ENCODE measurements at regions not wholly inside any gene's neighbourhood (a gene's known extent, or its start where the extent isn't known, plus 50 kb on each side); places are given as distances from the start of the nearest gene placed in this dataset.

DNA sequence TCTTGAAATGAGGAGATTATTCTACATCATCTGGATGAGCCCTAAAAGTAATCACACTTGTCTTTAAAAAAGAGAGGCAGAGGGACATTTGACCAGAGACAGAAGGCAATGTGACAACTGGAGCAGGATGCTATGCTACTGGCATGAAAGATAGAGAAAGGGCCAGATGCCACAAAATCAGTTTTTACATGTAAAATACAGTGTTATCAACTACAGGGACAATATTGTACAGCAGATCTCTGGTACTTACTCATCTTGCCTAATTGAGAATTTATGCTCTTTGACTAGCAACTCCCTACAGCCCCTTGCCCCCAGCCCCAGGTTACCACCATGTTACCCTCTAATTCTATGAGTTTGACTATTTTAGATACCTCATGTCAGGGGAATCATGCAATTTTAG is 633.4 kb downstream of the LTN1 start:
- Histone ChIP-seq H3K36me3 (ENCODE audit: insufficient read depth) (no peaks in the 10 kb centered on the region), H3K4me2 (no peak overlapping the region), H3K79me2 (replicated peaks; ENCODE audit: insufficient read depth) (no peaks in the 10 kb centered on the region), H4K20me1 (replicated peaks; ENCODE audit: insufficient read depth) (no peaks in the 10 kb centered on the region), H2AFZ (no peak overlapping the region), H3K27ac (ENCODE audit: low read depth) (no peak overlapping the region), H3K9me2 (ENCODE audit: insufficient read depth) (peaks cover 7% of the 10 kb centered on the region; the same call in 1 of the 2 replicates), H3K4me3 (no peak overlapping the region), H3K27me3 (ENCODE audit: insufficient read depth) (no peaks in the 10 kb centered on the region), H3K4me1 (ENCODE audit: insufficient read depth) (no peaks in the 10 kb centered on the region), H3F3A (replicated peaks; ENCODE audit: low read depth) (no peaks in the 10 kb centered on the region)
- ATAC-seq (no peak), DNase-seq (ENCODE audit: low spot score) (no peak)
- Mint-ChIP-seq H3K36me3 (ENCODE audit: low read depth) (no peaks in the 10 kb centered on the region), H3K4me3 (no peak overlapping the region), H3K4me1 (no peaks in the 10 kb centered on the region), H3K27ac (no peak overlapping the region), H3K9me3 (no peaks in the 10 kb centered on the region), H3K27me3 (ENCODE audit: insufficient read depth, low read depth, poor library complexity) (no peaks in the 10 kb centered on the region)
- TF ChIP-seq NANOG (IDR thresholded peaks at IDR 0.05; ENCODE audit: borderline replicate concordance) (no peak), JUNB (IDR thresholded peaks at IDR 0.05; ENCODE audit: unreplicated experiment) (no peak), POLR2AphosphoS5 (IDR thresholded peaks at IDR 0.05; ENCODE audit: low read depth) (no peak), EZH2phosphoT487 (IDR thresholded peaks at IDR 0.05; ENCODE audit: unreplicated experiment) (no peak), EZH2 (IDR thresholded peaks at IDR 0.05; ENCODE audit: low read depth, unreplicated experiment) (no peak), ZNF114 (CRISPR knock-in tag; IDR thresholded peaks at IDR 0.05) (no peak), CTCF (conservative IDR thresholded peaks at IDR 0.05; ENCODE audit: low read depth in 2 of 2) (no peak), CREB1 (CRISPR knock-in tag; IDR thresholded peaks at IDR 0.05; ENCODE audit: low read depth) (no peak), STAT1 (IDR thresholded peaks at IDR 0.05; ENCODE audit: unreplicated experiment) (no peak), ZNF331 (CRISPR knock-in tag; IDR thresholded peaks at IDR 0.05; ENCODE audit: low read depth) (no peak)
- TF ChIP-seq, protein P1, sequence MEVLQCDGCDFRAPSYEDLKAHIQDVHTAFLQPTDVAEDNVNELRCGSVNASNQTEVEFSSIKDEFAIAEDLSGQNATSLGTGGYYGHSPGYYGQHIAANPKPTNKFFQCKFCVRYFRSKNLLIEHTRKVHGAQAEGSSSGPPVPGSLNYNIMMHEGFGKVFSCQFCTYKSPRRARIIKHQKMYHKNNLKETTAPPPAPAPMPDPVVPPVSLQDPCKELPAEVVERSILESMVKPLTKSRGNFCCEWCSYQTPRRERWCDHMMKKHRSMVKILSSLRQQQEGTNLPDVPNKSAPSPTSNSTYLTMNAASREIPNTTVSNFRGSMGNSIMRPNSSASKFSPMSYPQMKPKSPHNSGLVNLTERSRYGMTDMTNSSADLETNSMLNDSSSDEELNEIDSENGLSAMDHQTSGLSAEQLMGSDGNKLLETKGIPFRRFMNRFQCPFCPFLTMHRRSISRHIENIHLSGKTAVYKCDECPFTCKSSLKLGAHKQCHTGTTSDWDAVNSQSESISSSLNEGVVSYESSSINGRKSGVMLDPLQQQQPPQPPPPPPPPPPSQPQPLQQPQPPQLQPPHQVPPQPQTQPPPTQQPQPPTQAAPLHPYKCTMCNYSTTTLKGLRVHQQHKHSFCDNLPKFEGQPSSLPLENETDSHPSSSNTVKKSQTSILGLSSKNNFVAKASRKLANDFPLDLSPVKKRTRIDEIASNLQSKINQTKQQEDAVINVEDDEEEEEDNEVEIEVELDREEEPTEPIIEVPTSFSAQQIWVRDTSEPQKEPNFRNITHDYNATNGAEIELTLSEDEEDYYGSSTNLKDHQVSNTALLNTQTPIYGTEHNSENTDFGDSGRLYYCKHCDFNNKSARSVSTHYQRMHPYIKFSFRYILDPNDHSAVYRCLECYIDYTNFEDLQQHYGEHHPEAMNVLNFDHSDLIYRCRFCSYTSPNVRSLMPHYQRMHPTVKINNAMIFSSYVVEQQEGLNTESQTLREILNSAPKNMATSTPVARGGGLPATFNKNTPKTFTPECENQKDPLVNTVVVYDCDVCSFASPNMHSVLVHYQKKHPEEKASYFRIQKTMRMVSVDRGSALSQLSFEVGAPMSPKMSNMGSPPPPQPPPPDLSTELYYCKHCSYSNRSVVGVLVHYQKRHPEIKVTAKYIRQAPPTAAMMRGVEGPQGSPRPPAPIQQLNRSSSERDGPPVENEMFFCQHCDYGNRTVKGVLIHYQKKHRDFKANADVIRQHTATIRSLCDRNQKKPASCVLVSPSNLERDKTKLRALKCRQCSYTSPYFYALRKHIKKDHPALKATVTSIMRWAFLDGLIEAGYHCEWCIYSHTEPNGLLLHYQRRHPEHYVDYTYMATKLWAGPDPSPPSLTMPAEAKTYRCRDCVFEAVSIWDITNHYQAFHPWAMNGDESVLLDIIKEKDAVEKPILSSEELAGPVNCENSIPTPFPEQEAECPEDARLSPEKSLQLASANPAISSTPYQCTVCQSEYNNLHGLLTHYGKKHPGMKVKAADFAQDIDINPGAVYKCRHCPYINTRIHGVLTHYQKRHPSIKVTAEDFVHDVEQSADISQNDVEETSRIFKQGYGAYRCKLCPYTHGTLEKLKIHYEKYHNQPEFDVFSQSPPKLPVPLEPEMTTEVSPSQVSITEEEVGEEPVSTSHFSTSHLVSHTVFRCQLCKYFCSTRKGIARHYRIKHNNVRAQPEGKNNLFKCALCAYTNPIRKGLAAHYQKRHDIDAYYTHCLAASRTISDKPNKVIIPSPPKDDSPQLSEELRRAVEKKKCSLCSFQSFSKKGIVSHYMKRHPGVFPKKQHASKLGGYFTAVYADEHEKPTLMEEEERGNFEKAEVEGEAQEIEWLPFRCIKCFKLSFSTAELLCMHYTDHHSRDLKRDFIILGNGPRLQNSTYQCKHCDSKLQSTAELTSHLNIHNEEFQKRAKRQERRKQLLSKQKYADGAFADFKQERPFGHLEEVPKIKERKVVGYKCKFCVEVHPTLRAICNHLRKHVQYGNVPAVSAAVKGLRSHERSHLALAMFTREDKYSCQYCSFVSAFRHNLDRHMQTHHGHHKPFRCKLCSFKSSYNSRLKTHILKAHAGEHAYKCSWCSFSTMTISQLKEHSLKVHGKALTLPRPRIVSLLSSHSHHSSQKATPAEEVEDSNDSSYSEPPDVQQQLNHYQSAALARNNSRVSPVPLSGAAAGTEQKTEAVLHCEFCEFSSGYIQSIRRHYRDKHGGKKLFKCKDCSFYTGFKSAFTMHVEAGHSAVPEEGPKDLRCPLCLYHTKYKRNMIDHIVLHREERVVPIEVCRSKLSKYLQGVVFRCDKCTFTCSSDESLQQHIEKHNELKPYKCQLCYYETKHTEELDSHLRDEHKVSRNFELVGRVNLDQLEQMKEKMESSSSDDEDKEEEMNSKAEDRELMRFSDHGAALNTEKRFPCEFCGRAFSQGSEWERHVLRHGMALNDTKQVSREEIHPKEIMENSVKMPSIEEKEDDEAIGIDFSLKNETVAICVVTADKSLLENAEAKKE (CRISPR knock-in tag; IDR thresholded peaks at IDR 0.05) = no peak
- TF ChIP-seq, protein P2, sequence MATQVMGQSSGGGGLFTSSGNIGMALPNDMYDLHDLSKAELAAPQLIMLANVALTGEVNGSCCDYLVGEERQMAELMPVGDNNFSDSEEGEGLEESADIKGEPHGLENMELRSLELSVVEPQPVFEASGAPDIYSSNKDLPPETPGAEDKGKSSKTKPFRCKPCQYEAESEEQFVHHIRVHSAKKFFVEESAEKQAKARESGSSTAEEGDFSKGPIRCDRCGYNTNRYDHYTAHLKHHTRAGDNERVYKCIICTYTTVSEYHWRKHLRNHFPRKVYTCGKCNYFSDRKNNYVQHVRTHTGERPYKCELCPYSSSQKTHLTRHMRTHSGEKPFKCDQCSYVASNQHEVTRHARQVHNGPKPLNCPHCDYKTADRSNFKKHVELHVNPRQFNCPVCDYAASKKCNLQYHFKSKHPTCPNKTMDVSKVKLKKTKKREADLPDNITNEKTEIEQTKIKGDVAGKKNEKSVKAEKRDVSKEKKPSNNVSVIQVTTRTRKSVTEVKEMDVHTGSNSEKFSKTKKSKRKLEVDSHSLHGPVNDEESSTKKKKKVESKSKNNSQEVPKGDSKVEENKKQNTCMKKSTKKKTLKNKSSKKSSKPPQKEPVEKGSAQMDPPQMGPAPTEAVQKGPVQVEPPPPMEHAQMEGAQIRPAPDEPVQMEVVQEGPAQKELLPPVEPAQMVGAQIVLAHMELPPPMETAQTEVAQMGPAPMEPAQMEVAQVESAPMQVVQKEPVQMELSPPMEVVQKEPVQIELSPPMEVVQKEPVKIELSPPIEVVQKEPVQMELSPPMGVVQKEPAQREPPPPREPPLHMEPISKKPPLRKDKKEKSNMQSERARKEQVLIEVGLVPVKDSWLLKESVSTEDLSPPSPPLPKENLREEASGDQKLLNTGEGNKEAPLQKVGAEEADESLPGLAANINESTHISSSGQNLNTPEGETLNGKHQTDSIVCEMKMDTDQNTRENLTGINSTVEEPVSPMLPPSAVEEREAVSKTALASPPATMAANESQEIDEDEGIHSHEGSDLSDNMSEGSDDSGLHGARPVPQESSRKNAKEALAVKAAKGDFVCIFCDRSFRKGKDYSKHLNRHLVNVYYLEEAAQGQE (IDR thresholded peaks at IDR 0.05; ENCODE audit: unreplicated experiment) = no peak
- TF ChIP-seq, protein P3, sequence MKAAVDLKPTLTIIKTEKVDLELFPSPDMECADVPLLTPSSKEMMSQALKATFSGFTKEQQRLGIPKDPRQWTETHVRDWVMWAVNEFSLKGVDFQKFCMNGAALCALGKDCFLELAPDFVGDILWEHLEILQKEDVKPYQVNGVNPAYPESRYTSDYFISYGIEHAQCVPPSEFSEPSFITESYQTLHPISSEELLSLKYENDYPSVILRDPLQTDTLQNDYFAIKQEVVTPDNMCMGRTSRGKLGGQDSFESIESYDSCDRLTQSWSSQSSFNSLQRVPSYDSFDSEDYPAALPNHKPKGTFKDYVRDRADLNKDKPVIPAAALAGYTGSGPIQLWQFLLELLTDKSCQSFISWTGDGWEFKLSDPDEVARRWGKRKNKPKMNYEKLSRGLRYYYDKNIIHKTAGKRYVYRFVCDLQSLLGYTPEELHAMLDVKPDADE (IDR thresholded peaks at IDR 0.05) = no peak

All from GM23338 (cell line).